ENCODE measurements at regions not wholly inside any gene's neighbourhood (a gene's known extent, or its start where the extent isn't known, plus 50 kb on each side); places are given as distances from the start of the nearest gene placed in this dataset.

- TF ChIP-seq CTCF (IDR thresholded peaks at IDR 0.05; ENCODE audit: insufficient read depth, low read length, poor library complexity, severe bottlenecking) (no peak), EZH2phosphoT487 (conservative IDR thresholded peaks at IDR 0.05; ENCODE audit: low read length) (no peak)
These were observed 187.7 kb upstream of the PRSS16 start for GRCh38 chr6:27059621-27060425.
